MV-4-11 (cell line): ENCODE measurements at regions not wholly inside any gene's neighbourhood (a gene's known extent, or its start where the extent isn't known, plus 50 kb on each side); places are given as distances from the start of the nearest gene placed in this dataset.

Experiments
- DNase-seq: peaks from one replicate; lab custom pipeline; 2025; lab: John Stamatoyannopoulos, UW

- DNase-seq: no peak
Observed at GRCh38 chr3:148223266-148223665, 474.4 kb upstream of the AGTR1 start.

GRCh38 chr3:148226246-148226645, 471.5 kb upstream of the AGTR1 start:
- no peak for DNase-seq

- no peak for DNase-seq
Observed at GRCh38 chr3:148227534-148227933, 470.2 kb upstream of the AGTR1 start.

- no peak for DNase-seq
Observed at GRCh38 chr3:148229107-148229506, 468.6 kb upstream of the AGTR1 start.

- DNase-seq: no peak
Observed at GRCh38 chr3:148230473-148230872, 467.2 kb upstream of the AGTR1 start.

- DNase-seq: no peak
Observed at GRCh38 chr3:148232389-148232788, 465.3 kb upstream of the AGTR1 start.

- DNase-seq: no peak
Observed at GRCh38 chr3:148233403-148233802, 464.3 kb upstream of the AGTR1 start.

- DNase-seq: no peak
Observed at GRCh38 chr3:148234536-148234935, 463.2 kb upstream of the AGTR1 start.

GRCh38 chr3:148235566-148235965, 462.1 kb upstream of the AGTR1 start:
- no peak for DNase-seq

- DNase-seq: no peak
Observed at GRCh38 chr3:148238421-148238821, 459.3 kb upstream of the AGTR1 start.

- no peak for DNase-seq
Observed at GRCh38 chr3:148240351-148240750, 457.4 kb upstream of the AGTR1 start.

GRCh38 chr3:148243609-148244008, 454.1 kb upstream of the AGTR1 start:
- no peak for DNase-seq

- DNase-seq: no peak
Observed at GRCh38 chr3:148246291-148246923, 451.3 kb upstream of the AGTR1 start.

- DNase-seq: no peak
Observed at GRCh38 chr3:148253713-148254112, 444.0 kb upstream of the AGTR1 start.

- no peak for DNase-seq
Observed at GRCh38 chr3:148254402-148254801, 443.3 kb upstream of the AGTR1 start.

- no peak for DNase-seq
Observed at GRCh38 chr3:148255981-148256969, 441.4 kb upstream of the AGTR1 start.

- no peak for DNase-seq
Observed at GRCh38 chr3:148262980-148263379, 434.7 kb upstream of the AGTR1 start.

- no peak for DNase-seq
Observed at GRCh38 chr3:148265841-148266240, 431.9 kb upstream of the AGTR1 start.

GRCh38 chr3:148266341-148266740, 431.4 kb upstream of the AGTR1 start:
- no peak for DNase-seq

- no peak for DNase-seq
Observed at GRCh38 chr3:148269816-148270215, 427.9 kb upstream of the AGTR1 start.

- DNase-seq: no peak
Observed at GRCh38 chr3:148280623-148281242, 417.0 kb upstream of the AGTR1 start.

- no peak for DNase-seq
Observed at GRCh38 chr3:148289159-148289558, 408.5 kb upstream of the AGTR1 start.

- DNase-seq: no peak
Observed at GRCh38 chr3:148297013-148297412, 400.7 kb upstream of the AGTR1 start.
